SK-N-SH (cell line): ENCODE measurements at regions not wholly inside any gene's neighbourhood (a gene's known extent, or its start where the extent isn't known, plus 50 kb on each side); places are given as distances from the start of the nearest gene placed in this dataset.

Source experiments
- CTCF ChIA-PET: fragments of 300-600, 350-600 bp; formaldehyde crosslinking; extraction: SDS; loops from one replicate; lab custom pipeline; 2021; lab: Yijun Ruan, JAX
- POLR2A ChIA-PET: fragments of 350-600 bp; sonication (Branson Sonifier 250); formaldehyde crosslinking; extraction: SDS; loops from one replicate; lab custom pipeline; 2020; ENCODE audit warnings: antibody characterized with exemption, inconsistent platforms; lab: Yijun Ruan, JAX
- DNase-seq: peaks from one replicate; pipeline ENCODE4 v3.0.0; 2012
- H2AFZ ChIP-seq: fragments of 200-600 bp; sonication (generic); 2 replicates; pipeline ENCODE4 v1.8.1; 2016; ENCODE audit warnings: antibody characterized with exemption, mild to moderate bottlenecking, low read depth
- H3F3A ChIP-seq: fragments of 200-600 bp; sonication (generic); replicated peaks from 2 replicates; pipeline ENCODE3; 2016; ENCODE audit warnings: antibody characterized with exemption, mild to moderate bottlenecking; ENCODE audit not compliant: insufficient read depth
- H3K27ac ChIP-seq, 2 experiments: fragments of 200-500 bp in 1 of 2; fragments of 200-600 bp in 1 of 2; sonication (Bioruptor generic) in 1 of 2; sonication (generic), shearing (Covaris generic) in 1 of 2; 2 replicates each; pipeline versions ENCODE4 v1.5.1 to v1.6.1; 2014 to 2016; ENCODE audit warnings: low read depth in 2 of 2, inconsistent platforms in 1 of 2, low read length in 1 of 2, mild to moderate bottlenecking in 1 of 2, mixed read lengths in 1 of 2
- H3K27me3 ChIP-seq: fragments of 200-600 bp; sonication (generic), shearing (Covaris generic); 2 replicates; pipeline ENCODE4 v1.6.1; 2016; ENCODE audit warnings: mixed run types; ENCODE audit not compliant: insufficient read depth
- H3K36me3 ChIP-seq, 2 experiments: fragments of 200-500 bp in 1 of 2; fragments of 200-600 bp in 1 of 2; sonication (Bioruptor generic) in 1 of 2; sonication (generic) in 1 of 2; replicated peaks in 1 of 2; 2 replicates each; pipeline versions ENCODE3 to v1.5.1; 2014 to 2016; ENCODE audit warnings: low read length in 1 of 2, mild to moderate bottlenecking in 1 of 2; ENCODE audit not compliant: insufficient read depth in 2 of 2, control insufficient read depth in 1 of 2
- H3K4me1 ChIP-seq, 2 experiments: fragments of 200-500 bp in 1 of 2; fragments of 200-600 bp in 1 of 2; sonication (Bioruptor generic) in 1 of 2; sonication (generic), shearing (Covaris generic) in 1 of 2; 2 replicates each; pipeline versions ENCODE4 v1.5.1 to v1.6.1; 2014 to 2016; ENCODE audit warnings: low read depth in 1 of 2, low read length in 1 of 2, mixed run types in 1 of 2; ENCODE audit not compliant: insufficient read depth in 2 of 2, control insufficient read depth in 1 of 2
- H3K4me2 ChIP-seq: fragments of 200-600 bp; sonication (generic), shearing (Covaris generic); 2 replicates; pipeline ENCODE4 v1.6.1; 2017; ENCODE audit warnings: mixed run types
- H3K4me3 ChIP-seq, 2 experiments: fragments of 200-500 bp in 1 of 2; fragments of 200-600 bp in 1 of 2; sonication (Bioruptor generic) in 1 of 2; sonication (generic), shearing (Covaris generic) in 1 of 2; 2 replicates each; pipeline versions ENCODE4 v1.5.1 to v1.8.1; 2014 to 2016; ENCODE audit warnings: low read depth in 2 of 2, inconsistent platforms in 1 of 2, low read length in 1 of 2, mild to moderate bottlenecking in 1 of 2, mixed read lengths in 1 of 2, moderate library complexity in 1 of 2
- H3K79me2 ChIP-seq: fragments of 200-600 bp; sonication (generic); 2 replicates; pipeline ENCODE4 v1.8.1; 2017; ENCODE audit warnings: mild to moderate bottlenecking; ENCODE audit not compliant: insufficient read depth
- H3K9ac ChIP-seq: fragments of 200-600 bp; sonication (generic); 2 replicates; pipeline ENCODE4 v1.6.1; 2017; ENCODE audit warnings: mixed run types
- H3K9me2 ChIP-seq: fragments of 200-600 bp; sonication (generic); 2 replicates; pipeline ENCODE4 v1.6.1; 2017; ENCODE audit warnings: mixed run types
- H3K9me3 ChIP-seq: fragments of 200-600 bp; sonication (generic); 2 replicates; pipeline ENCODE4 v1.6.1; 2017; ENCODE audit warnings: mixed run types, mild to moderate bottlenecking, moderate library complexity
- H4K20me1 ChIP-seq: fragments of 200-600 bp; sonication (generic); 2 replicates; pipeline ENCODE4 v1.6.1; 2017; ENCODE audit warnings: mild to moderate bottlenecking, mixed run types; ENCODE audit not compliant: insufficient read depth
- CHD2 ChIP-seq: fragments of 150-350 bp; IDR thresholded peaks from 2 replicates; pipeline ENCODE4 v1.6.1; 2018; ENCODE audit warnings: low read length; ENCODE audit not compliant: partially characterized antibody
- GATA2 ChIP-seq: sonication (generic); formaldehyde crosslinking; IDR thresholded peaks from 2 replicates; pipeline ENCODE4 v1.5.0; 2020; ENCODE audit warnings: mild to moderate bottlenecking, missing genetic modification reagents
- IRF3 ChIP-seq: fragments of 150-350 bp; IDR thresholded peaks from 2 replicates; pipeline ENCODE4 v1.6.1; 2016; ENCODE audit warnings: mild to moderate bottlenecking, low read depth, low read length
- POLR2AphosphoS5 ChIP-seq: IDR thresholded peaks from 2 replicates; pipeline ENCODE4 v1.6.1; 2012; ENCODE audit warnings: low read depth, low read length
- RAD21 ChIP-seq: IDR thresholded peaks from 2 replicates; pipeline ENCODE4 v1.6.1; 2012; ENCODE audit warnings: mild to moderate bottlenecking, low read length
- RCOR1 ChIP-seq: fragments of 150-350 bp; IDR thresholded peaks from 2 replicates; pipeline ENCODE4 v1.6.1; 2017; ENCODE audit warnings: antibody characterized with exemption, low read length
- SIN3A ChIP-seq: IDR thresholded peaks from 2 replicates; pipeline ENCODE4 v1.6.1; 2012; ENCODE audit warnings: low read depth, mild to moderate bottlenecking, low read length, moderate library complexity, borderline replicate concordance
- SMC3 ChIP-seq: IDR thresholded peaks from 2 replicates; pipeline ENCODE4 v1.6.1; 2012; ENCODE audit warnings: low read depth, low read length, improper control_type of control experiment
- USF2 ChIP-seq: fragments of 150-350 bp; IDR thresholded peaks from 2 replicates; pipeline ENCODE4 v1.6.1; 2017; ENCODE audit warnings: antibody characterized with exemption, low read length, low read depth, borderline replicate concordance
- WGBS: methylation state at CpG from one replicate; pipeline ENCODE4 v1.1.6; 2017; ENCODE audit warnings: low lambda C conversion rate; 5-methylcytosine and 5-hydroxymethylcytosine counted together
- TF ChIP-seq, protein P1 (sequence below): fragments of 200-600 bp; sonication (generic); IDR thresholded peaks from 2 replicates; pipeline ENCODE4 v1.6.1; 2017; ENCODE audit warnings: antibody characterized with exemption, mild to moderate bottlenecking, moderate library complexity
- TF ChIP-seq, protein P2 (sequence below): IDR thresholded peaks from 2 replicates; pipeline ENCODE4 v1.6.1; 2012; ENCODE audit warnings: mild to moderate bottlenecking, low read depth, low read length, moderate library complexity

DNA sequence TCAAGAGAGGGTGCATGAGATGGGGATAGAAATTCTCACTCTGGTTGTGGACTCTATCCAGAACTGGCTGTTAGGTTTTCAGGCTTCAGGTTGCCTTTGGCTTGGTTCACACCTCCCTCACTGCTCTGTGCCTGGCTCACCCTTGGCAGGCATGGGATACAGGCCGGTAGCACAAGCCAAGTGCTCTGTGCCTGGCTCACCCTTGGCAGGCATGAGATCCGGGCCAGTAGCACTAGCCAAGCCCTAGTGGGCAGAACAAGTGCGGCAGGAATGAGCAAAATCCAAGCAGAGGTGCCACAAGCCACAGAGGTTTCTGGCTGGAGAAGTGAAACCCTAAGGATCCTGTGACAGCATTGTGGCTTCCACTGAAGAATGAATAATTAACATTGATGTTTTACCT lies 1642.3 kb downstream of the C4orf33 start:
- no peaks in the 10 kb centered on the region for H3K9me2 ChIP-seq
- no peaks in the 10 kb centered on the region for H4K20me1 ChIP-seq
- H3K4me2 ChIP-seq = no peak overlapping the region
- TF ChIP-seq POLR2AphosphoS5 = no peak
- H3K4me3 ChIP-seq = no peak overlapping the region
- H2AFZ ChIP-seq = no peak overlapping the region
- no peak overlapping the region for H3K27ac ChIP-seq
- ChIA-PET POLR2A (no interaction called here), CTCF (interaction anchor here (0.9 kb wide), 1 partner anchor 10 kb away, joined by 3 read pairs; no protein-coding TSS in a partner anchor)
- no peaks in the 10 kb centered on the region for H3F3A ChIP-seq
- no peaks in the 10 kb centered on the region for H3K4me1 ChIP-seq
- H3K36me3 ChIP-seq = no peaks in the 10 kb centered on the region
- H3K9ac ChIP-seq = no peak overlapping the region
- no peaks in the 10 kb centered on the region for H3K27me3 ChIP-seq
- 4% methylated on average over 3 of the region's 3 CpGs for WGBS
- DNase-seq = no peak
- H3K79me2 ChIP-seq = no peaks in the 10 kb centered on the region
- no peaks in the 10 kb centered on the region for H3K9me3 ChIP-seq

DNA sequence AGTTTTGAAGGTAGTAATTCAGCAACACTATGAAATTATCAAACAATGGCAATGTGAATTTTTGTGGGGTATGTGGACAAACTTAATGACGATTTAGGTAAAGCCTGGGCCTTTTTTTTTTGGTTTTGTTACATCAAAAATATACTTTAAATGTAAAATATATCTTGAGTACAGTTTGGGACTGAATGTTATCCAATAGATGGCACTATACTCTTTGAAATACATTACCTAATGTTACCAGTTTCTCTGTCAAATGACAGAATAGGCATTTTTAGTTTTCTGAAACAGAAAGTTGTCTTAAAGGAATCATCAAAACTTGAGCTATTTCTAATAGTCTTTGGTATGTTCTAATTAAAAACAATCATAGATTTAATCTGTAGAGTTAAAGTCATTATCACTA lies 1651.9 kb downstream of the C4orf33 start:
- Histone ChIP-seq H3K36me3 (no peaks in the 10 kb centered on the region), H3F3A (no peaks in the 10 kb centered on the region), H3K4me3 (no peak overlapping the region), H3K4me2 (no peak overlapping the region), H3K9me2 (no peaks in the 10 kb centered on the region), H3K79me2 (no peaks in the 10 kb centered on the region), H2AFZ (no peak overlapping the region), H4K20me1 (no peaks in the 10 kb centered on the region)
- CTCF ChIA-PET = interaction anchor here (0.6 to 2.0 kb wide), 4 partner anchors 9 to 1502 kb away, joined by 3 to 7 read pairs (median 3); no protein-coding TSS in a partner anchor
- no peak for DNase-seq
- WGBS = 0% methylated on average over 1 of the region's 1 CpG
- TF ChIP-seq IRF3 (no peak), RAD21 (peak; percentile 59)
- TF ChIP-seq, protein P1, sequence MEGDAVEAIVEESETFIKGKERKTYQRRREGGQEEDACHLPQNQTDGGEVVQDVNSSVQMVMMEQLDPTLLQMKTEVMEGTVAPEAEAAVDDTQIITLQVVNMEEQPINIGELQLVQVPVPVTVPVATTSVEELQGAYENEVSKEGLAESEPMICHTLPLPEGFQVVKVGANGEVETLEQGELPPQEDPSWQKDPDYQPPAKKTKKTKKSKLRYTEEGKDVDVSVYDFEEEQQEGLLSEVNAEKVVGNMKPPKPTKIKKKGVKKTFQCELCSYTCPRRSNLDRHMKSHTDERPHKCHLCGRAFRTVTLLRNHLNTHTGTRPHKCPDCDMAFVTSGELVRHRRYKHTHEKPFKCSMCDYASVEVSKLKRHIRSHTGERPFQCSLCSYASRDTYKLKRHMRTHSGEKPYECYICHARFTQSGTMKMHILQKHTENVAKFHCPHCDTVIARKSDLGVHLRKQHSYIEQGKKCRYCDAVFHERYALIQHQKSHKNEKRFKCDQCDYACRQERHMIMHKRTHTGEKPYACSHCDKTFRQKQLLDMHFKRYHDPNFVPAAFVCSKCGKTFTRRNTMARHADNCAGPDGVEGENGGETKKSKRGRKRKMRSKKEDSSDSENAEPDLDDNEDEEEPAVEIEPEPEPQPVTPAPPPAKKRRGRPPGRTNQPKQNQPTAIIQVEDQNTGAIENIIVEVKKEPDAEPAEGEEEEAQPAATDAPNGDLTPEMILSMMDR = peak; percentile 55
- TF ChIP-seq, all 33 proteins: peak for 2
- Histone ChIP-seq H3K4me1 (no peaks in the 10 kb centered on the region; a peak in 1 of 4 replicates), H3K27ac (no peak overlapping the region), H3K27me3 (no peaks in the 10 kb centered on the region), H3K9me3 (no peaks in the 10 kb centered on the region), H3K9ac (no peak overlapping the region)
- POLR2A ChIA-PET = no interaction called here

- Histone ChIP-seq H3K27ac (no peak overlapping the region), H3F3A (no peaks in the 10 kb centered on the region), H3K4me2 (no peak overlapping the region), H3K4me3 (no peak overlapping the region), H3K9me3 (no peaks in the 10 kb centered on the region), H3K79me2 (no peaks in the 10 kb centered on the region), H3K36me3 (no peaks in the 10 kb centered on the region), H3K4me1 (no peaks in the 10 kb centered on the region), H2AFZ (no peak overlapping the region), H3K27me3 (no peaks in the 10 kb centered on the region), H3K9ac (no peak overlapping the region), H4K20me1 (no peaks in the 10 kb centered on the region), H3K9me2 (no peaks in the 10 kb centered on the region; the same call in 1 of the 2 replicates)
- 33% methylated on average over 2 of the region's 2 CpGs for WGBS
- no peak for DNase-seq
- CTCF ChIA-PET = no interaction called here
- POLR2A ChIA-PET = no interaction called here
- TF ChIP-seq USF2 (no peak), GATA2 (CRISPR knock-in tag) (no peak), CHD2 (no peak), RCOR1 (no peak), SMC3 (no peak), SIN3A (no peak)
- TF ChIP-seq, protein P2, sequence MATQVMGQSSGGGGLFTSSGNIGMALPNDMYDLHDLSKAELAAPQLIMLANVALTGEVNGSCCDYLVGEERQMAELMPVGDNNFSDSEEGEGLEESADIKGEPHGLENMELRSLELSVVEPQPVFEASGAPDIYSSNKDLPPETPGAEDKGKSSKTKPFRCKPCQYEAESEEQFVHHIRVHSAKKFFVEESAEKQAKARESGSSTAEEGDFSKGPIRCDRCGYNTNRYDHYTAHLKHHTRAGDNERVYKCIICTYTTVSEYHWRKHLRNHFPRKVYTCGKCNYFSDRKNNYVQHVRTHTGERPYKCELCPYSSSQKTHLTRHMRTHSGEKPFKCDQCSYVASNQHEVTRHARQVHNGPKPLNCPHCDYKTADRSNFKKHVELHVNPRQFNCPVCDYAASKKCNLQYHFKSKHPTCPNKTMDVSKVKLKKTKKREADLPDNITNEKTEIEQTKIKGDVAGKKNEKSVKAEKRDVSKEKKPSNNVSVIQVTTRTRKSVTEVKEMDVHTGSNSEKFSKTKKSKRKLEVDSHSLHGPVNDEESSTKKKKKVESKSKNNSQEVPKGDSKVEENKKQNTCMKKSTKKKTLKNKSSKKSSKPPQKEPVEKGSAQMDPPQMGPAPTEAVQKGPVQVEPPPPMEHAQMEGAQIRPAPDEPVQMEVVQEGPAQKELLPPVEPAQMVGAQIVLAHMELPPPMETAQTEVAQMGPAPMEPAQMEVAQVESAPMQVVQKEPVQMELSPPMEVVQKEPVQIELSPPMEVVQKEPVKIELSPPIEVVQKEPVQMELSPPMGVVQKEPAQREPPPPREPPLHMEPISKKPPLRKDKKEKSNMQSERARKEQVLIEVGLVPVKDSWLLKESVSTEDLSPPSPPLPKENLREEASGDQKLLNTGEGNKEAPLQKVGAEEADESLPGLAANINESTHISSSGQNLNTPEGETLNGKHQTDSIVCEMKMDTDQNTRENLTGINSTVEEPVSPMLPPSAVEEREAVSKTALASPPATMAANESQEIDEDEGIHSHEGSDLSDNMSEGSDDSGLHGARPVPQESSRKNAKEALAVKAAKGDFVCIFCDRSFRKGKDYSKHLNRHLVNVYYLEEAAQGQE = no peak
- TF ChIP-seq, protein P1 = no peak
Measured at GRCh38 chr4:130753926-130754325, 1658.0 kb downstream of the C4orf33 start.
